ENCODE measurements at regions not wholly inside any gene's neighbourhood (a gene's known extent, or its start where the extent isn't known, plus 50 kb on each side); places are given as distances from the start of the nearest gene placed in this dataset.

- no peak for TF ChIP-seq CTCF (IDR thresholded peaks at IDR 0.05)
- TF ChIP-seq EP300 (IDR thresholded peaks at IDR 0.05) = no peak
- TF ChIP-seq POLR2A (IDR thresholded peaks at IDR 0.05) = no peak
Measured at GRCh38 chr5:26761446-26761845, 276.9 kb downstream of the CDH9 start.

All from gastroesophageal sphincter (tissue), 3 donors.